ENCODE measurements at regions not wholly inside any gene's neighbourhood (a gene's known extent, or its start where the extent isn't known, plus 50 kb on each side); places are given as distances from the start of the nearest gene placed in this dataset.

- FAIRE-seq: no peak
Observed at GRCh38 chr1:234708700-234709395, 98.9 kb upstream of the IRF2BP2 start.

DNA sequence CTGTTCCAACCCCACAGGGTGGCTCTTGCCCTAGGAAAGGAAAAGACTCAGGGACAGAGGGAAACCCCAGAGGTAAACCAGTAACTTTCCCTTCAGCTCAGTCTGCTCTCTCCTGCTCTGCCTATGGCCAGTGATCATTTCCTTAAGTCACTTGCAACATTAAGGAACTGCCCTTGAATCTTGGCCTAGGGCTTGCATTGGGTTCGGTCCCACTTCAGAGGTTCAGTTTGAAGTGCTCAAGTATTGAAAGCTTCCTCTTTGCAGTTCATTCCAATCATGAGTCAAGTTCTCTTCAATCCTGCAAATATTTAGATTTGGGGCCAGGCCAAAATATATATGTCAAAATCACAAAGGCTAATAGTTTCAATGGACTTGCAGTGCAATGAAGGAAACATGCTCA lies 97.7 kb upstream of the IRF2BP2 start:
- no peak for FAIRE-seq

DNA sequence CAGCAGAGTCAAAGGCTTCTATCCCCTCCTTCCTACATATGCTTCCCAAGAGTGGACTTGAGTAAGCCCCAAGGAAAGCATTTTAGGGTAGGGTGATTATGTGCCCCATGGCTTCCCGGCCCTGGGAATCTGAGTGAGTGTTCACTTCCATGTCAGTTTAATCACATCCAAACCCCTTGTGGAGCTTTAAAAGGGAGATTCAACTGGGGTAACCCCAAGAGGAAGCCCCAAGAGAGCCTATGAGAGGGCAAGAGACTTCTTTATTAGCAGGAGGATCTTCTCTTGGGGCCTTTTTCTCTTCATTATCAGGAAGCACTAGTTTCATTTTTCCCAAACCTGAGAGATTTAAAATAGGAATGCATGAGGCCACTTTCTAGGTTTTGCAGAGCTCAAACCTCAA lies 97.0 kb upstream of the IRF2BP2 start:
- FAIRE-seq: no peak

- no peak for FAIRE-seq
Observed at GRCh38 chr1:234706199-234706598, 96.2 kb upstream of the IRF2BP2 start.

DNA sequence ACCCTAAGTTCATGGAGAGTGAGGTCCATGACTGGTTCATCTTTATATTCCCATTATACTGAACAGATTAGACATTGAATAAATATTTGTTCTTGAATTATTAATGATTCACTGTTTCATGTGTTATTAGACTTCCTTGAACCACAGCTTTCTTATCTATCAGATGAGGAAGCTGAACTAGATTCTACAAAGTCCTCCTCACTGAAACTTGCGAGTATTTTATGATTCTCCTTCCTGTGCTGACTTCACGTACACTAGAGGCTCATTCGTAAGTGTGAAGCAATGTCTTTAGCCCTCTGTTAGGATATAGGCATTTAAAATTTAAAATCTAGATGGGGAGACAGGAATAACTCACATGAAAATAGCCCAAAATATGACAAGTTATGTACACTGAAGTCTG lies 95.6 kb upstream of the IRF2BP2 start:
- FAIRE-seq: no peak

- no peak for FAIRE-seq
Observed at GRCh38 chr1:234704106-234704887, 94.3 kb upstream of the IRF2BP2 start.

DNA sequence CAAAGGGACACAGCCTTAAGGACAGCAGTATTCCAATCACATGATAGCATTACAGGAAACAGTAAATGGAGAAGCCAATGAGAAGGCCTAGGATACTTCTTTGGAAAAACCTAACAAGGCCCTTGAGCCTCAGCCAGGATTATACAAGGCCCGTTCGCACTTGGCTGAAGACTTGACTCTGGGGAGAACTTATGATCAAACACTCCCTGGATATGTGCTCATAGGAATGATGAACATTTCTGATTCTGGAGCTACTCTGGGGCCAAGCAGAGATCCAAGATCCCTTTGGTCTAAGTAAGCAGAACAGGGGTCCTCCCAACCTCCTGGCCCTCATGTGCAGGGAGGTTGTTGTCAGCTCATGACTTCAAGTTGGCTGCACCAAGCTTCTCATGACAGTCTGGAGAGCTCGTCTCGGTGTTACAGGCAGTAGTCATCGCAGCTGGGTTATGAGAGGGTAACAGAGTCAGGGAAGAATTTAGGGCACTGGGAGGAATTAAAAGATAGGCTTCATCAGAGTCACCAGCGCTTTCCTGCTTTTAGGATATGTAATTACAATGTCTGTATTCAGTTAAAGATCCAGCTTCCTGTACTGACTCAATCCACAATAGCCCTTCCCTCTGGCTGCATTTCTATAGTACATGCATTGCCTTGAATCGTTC lies 92.5 kb upstream of the IRF2BP2 start:
- no peak for FAIRE-seq

- FAIRE-seq: no peak
Observed at GRCh38 chr1:234701737-234702341, 91.9 kb upstream of the IRF2BP2 start.

DNA sequence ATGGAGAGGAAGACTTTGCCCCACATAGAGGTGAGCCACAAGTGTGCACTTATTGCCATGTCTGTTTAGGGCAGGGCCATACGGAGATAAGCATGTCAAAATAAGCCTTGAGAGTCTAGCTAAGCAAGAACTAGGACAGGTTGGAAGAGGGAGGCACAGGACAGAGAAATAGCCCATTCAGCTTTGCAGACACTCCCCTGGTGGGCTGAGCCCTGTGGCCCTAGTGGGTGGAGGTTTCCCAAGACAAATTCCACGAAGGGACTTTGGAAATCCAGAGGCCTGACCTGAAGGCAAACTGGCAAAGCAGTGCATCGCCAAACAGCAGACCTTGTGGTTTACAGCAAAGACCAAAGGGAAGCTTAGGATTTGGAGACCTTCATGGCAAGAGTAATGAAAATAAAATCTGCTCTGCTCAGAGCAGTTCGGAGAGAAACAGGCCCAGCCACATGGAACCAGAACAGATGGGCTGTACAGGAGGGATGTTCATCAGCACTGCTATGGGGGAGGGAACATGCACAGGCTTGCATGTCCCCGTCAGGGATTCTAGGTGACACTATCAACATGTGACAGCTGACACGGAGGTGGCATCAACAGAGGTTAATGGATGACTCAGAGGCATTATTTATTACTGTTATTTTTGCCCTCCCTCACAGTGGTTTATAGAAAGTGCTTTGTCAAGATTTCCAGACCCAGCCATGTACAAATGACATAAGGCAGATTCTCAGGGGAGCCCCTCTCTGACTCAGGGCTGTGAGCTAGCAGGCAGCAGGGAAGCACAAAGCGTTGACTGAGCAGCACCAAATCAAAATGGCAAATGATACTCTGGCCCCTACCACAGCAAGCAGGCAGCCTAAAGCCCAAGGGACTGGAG lies 90.1 kb upstream of the IRF2BP2 start:
- FAIRE-seq: no peak

DNA sequence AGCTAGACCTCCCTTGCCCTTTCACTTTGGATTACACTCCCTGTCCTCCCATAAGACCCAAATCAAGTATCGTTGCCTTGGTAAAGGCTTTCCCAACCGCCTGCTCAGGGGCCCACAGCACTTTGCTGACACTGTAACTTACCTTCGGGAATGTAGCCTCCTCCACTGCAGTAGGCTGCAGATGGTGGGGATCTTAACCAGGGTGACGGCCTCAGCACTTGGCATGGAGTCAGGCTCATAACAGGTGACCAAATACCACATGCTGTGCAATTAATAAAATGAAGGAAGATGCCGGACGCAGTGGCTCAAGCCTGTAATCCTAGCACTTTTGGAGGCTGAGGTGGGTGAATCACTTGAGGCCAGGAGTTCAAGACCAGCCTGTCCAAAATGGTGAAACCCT lies 88.7 kb upstream of the IRF2BP2 start:
- no peak for FAIRE-seq

- no peak for FAIRE-seq
Observed at GRCh38 chr1:234697741-234698140, 87.8 kb upstream of the IRF2BP2 start.

DNA sequence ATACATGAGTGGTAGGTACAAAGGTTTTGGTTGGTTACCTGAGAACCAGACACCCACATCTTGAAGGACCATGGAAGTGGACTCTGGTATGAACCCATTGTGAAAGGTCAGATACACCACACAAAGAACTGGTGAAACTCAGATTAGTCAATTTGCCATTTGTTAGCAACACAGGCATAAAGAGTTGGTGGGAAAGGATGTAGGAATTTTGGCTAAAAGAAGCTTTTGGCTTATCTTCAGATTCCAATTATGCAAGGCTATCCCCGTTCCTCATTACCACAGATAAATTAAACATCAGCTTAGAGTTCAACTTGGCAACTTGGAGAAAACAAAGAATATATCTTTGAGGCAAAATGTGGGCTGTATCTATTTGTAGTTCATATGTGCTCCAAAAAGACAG lies 87.0 kb upstream of the IRF2BP2 start:
- no peak for FAIRE-seq

- no peak for FAIRE-seq
Observed at GRCh38 chr1:234696148-234696576, 86.2 kb upstream of the IRF2BP2 start.

GRCh38 chr1:234694661-234695060 lies 84.7 kb upstream of the IRF2BP2 start:
- FAIRE-seq: no peak

- FAIRE-seq: no peak
Observed at GRCh38 chr1:234692966-234693580, 83.1 kb upstream of the IRF2BP2 start.

DNA sequence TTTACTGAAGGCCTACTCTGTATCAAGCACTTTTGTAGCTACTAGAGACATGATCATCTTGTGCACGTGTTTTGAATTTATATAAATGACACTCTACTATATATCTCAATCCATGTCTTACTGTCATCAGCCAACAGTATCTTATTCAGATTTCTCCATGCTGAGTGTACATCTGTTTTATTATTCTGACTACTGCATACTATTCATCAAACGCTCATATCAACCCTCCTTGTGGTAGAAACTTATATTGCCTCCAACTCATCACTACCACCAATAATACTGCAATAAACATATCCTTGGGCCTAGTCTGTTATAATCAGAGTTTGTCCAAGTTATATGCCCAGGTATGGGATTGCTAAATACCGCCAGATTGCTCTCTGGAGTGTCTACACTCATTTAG lies 81.6 kb upstream of the IRF2BP2 start:
- peak; percentile 38 for FAIRE-seq

GRCh38 chr1:234690872-234691271 lies 80.9 kb upstream of the IRF2BP2 start:
- no peak for FAIRE-seq

- no peak for FAIRE-seq
Observed at GRCh38 chr1:234689236-234689635, 79.3 kb upstream of the IRF2BP2 start.

- peak; percentile 47 for FAIRE-seq
Observed at GRCh38 chr1:234687011-234687410, 77.0 kb upstream of the IRF2BP2 start.

GRCh38 chr1:234686035-234686434 lies 76.1 kb upstream of the IRF2BP2 start:
- FAIRE-seq: peak; percentile 92

DNA sequence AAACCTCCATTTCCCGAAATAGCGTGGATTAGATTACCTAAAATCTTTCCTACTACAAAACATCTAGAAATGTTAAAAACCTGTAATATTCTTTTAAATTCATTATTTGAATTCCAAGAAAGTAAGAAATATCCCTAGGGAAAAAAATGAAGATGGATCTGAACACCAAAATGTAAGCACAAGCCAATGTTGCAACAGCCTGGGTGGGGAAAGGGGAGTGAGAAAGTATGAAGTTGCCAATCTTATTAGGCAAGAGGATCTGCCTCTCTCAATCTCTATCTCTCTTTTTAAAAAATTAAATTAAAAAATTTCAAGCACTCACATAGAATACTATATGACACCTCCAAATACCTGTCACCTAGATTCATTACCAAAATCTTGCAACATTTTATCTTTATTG lies 74.9 kb upstream of the IRF2BP2 start:
- peak; percentile 26 for FAIRE-seq

All from TTC549 (cell line).